Stimulated activated CD4-positive, alpha-beta T cell treated with anti-CD3 and anti-CD28 coated beads, Interleukin-2, amount 100 ng/mL, for 4 hours (primary cell): ENCODE measurements at regions not wholly inside any gene's neighbourhood (a gene's known extent, or its start where the extent isn't known, plus 50 kb on each side); places are given as distances from the start of the nearest gene placed in this dataset.
"Not testable (repeated sequence)": the region's sequence is repeated elsewhere in the genome, so short reads cannot be mapped to it uniquely, and the experiment has no call there.

Experiments
- DNase-seq: peaks from one replicate; pipeline ENCODE4 v3.0.0-alpha.2; 2020; ENCODE audit warnings: low read depth

- not testable (repeated sequence) for DNase-seq
Measured at GRCh38 chr15:84360902-84361301, 125.3 kb downstream of the GOLGA6L4 start.

GRCh38 chr15:84384421-84384820 is 148.8 kb downstream of the GOLGA6L4 start:
- DNase-seq = not testable (repeated sequence)

GRCh38 chr15:84387086-84387485 is 151.5 kb downstream of the GOLGA6L4 start:
- DNase-seq = no peak

GRCh38 chr15:84388201-84388600 is 152.6 kb downstream of the GOLGA6L4 start:
- DNase-seq = not testable (repeated sequence)

- DNase-seq = not testable (repeated sequence)
Measured at GRCh38 chr15:84388638-84389037, 153.1 kb downstream of the GOLGA6L4 start.

GRCh38 chr15:84390324-84390723 is 154.8 kb downstream of the GOLGA6L4 start:
- DNase-seq = not testable (repeated sequence)

GRCh38 chr15:84391191-84391590 is 155.6 kb downstream of the GOLGA6L4 start:
- no peak for DNase-seq

- not testable (repeated sequence) for DNase-seq
Measured at GRCh38 chr15:84392020-84392419, 156.4 kb downstream of the GOLGA6L4 start.

GRCh38 chr15:84393386-84393936 is 157.9 kb downstream of the GOLGA6L4 start:
- not testable (repeated sequence) for DNase-seq

GRCh38 chr15:84393966-84394365 is 158.4 kb downstream of the GOLGA6L4 start:
- DNase-seq = not testable (repeated sequence)

- not testable (repeated sequence) for DNase-seq
Measured at GRCh38 chr15:84395384-84395783, 159.8 kb downstream of the GOLGA6L4 start.

GRCh38 chr15:84395881-84396280 is 160.3 kb downstream of the GOLGA6L4 start:
- not testable (repeated sequence) for DNase-seq

GRCh38 chr15:84397066-84397465 is 161.5 kb downstream of the GOLGA6L4 start:
- DNase-seq = not testable (repeated sequence)

GRCh38 chr15:84398087-84398486 is 162.5 kb downstream of the GOLGA6L4 start:
- DNase-seq = not testable (repeated sequence)

GRCh38 chr15:84398763-84399701 is 163.5 kb downstream of the GOLGA6L4 start:
- no peak for DNase-seq

GRCh38 chr15:84400017-84400740 is 164.6 kb downstream of the GOLGA6L4 start:
- DNase-seq = no peak

GRCh38 chr15:84400820-84401219 is 165.2 kb downstream of the GOLGA6L4 start:
- no peak for DNase-seq

- DNase-seq = not testable (repeated sequence)
Measured at GRCh38 chr15:84401461-84401860, 165.9 kb downstream of the GOLGA6L4 start.

- DNase-seq = not testable (repeated sequence)
Measured at GRCh38 chr15:84401891-84402840, 166.6 kb downstream of the GOLGA6L4 start.

- no peak for DNase-seq
Measured at GRCh38 chr15:84402856-84403608, 167.5 kb downstream of the GOLGA6L4 start.

GRCh38 chr15:84409357-84409756 is 173.8 kb downstream of the GOLGA6L4 start:
- not testable (repeated sequence) for DNase-seq
